NCI-H1092 (cell line): ENCODE measurements at regions not wholly inside any gene's neighbourhood (a gene's known extent, or its start where the extent isn't known, plus 50 kb on each side); places are given as distances from the start of the nearest gene placed in this dataset.

ENCODE experiments used
- DNase-seq: peaks from one replicate; lab custom pipeline; 2025; lab: John Stamatoyannopoulos, UW

GRCh38 chr15:69816522-69816921, 281.2 kb downstream of the TLE3 start:
- no peak for DNase-seq

GRCh38 chr15:69818529-69818928, 279.2 kb downstream of the TLE3 start:
- DNase-seq, result no peak

GRCh38 chr15:69819371-69819770, 278.3 kb downstream of the TLE3 start:
- DNase-seq, result no peak

- DNase-seq, result no peak
Observed at GRCh38 chr15:69820819-69821218, 276.9 kb downstream of the TLE3 start.

- DNase-seq, result no peak
Observed at GRCh38 chr15:69823223-69823907, 274.4 kb downstream of the TLE3 start.

- no peak for DNase-seq
Observed at GRCh38 chr15:69824075-69824876, 273.4 kb downstream of the TLE3 start.

GRCh38 chr15:69824877-69825406, 272.8 kb downstream of the TLE3 start:
- DNase-seq, result no peak

- DNase-seq, result no peak
Observed at GRCh38 chr15:69825941-69826818, 271.5 kb downstream of the TLE3 start.

- DNase-seq, result no peak
Observed at GRCh38 chr15:69826819-69827175, 270.9 kb downstream of the TLE3 start.

GRCh38 chr15:69827751-69828150, 270.0 kb downstream of the TLE3 start:
- no peak for DNase-seq

GRCh38 chr15:69828181-69828828, 269.4 kb downstream of the TLE3 start:
- DNase-seq, result no peak

GRCh38 chr15:69829974-69830373, 267.7 kb downstream of the TLE3 start:
- DNase-seq, result no peak

GRCh38 chr15:69830430-69830829, 267.3 kb downstream of the TLE3 start:
- no peak for DNase-seq

GRCh38 chr15:69830876-69831275, 266.8 kb downstream of the TLE3 start:
- no peak for DNase-seq

GRCh38 chr15:69834267-69834666, 263.4 kb downstream of the TLE3 start:
- DNase-seq, result no peak

GRCh38 chr15:69834761-69835160, 263.0 kb downstream of the TLE3 start:
- DNase-seq, result no peak

- no peak for DNase-seq
Observed at GRCh38 chr15:69836048-69836447, 261.7 kb downstream of the TLE3 start.

GRCh38 chr15:69836526-69837230, 261.0 kb downstream of the TLE3 start:
- DNase-seq, result no peak

- DNase-seq, result no peak
Observed at GRCh38 chr15:69838338-69838737, 259.4 kb downstream of the TLE3 start.

GRCh38 chr15:69838994-69839393, 258.7 kb downstream of the TLE3 start:
- DNase-seq, result no peak

GRCh38 chr15:69841113-69841828, 256.4 kb downstream of the TLE3 start:
- DNase-seq, result no peak
